Mesenteric fat pad (tissue), 1 donor: ENCODE measurements at regions not wholly inside any gene's neighbourhood (a gene's known extent, or its start where the extent isn't known, plus 50 kb on each side); places are given as distances from the start of the nearest gene placed in this dataset.
"Not testable (repeated sequence)": the region's sequence is repeated elsewhere in the genome, so short reads cannot be mapped to it uniquely, and the experiment has no call there.

Source experiments
- DNase-seq: peaks from one replicate; pipeline ENCODE4 v3.0.0-alpha.2; 2020; ENCODE audit warnings: low spot score
- donor health status: DM: yes; HTN: yes; CAD: no.

DNA sequence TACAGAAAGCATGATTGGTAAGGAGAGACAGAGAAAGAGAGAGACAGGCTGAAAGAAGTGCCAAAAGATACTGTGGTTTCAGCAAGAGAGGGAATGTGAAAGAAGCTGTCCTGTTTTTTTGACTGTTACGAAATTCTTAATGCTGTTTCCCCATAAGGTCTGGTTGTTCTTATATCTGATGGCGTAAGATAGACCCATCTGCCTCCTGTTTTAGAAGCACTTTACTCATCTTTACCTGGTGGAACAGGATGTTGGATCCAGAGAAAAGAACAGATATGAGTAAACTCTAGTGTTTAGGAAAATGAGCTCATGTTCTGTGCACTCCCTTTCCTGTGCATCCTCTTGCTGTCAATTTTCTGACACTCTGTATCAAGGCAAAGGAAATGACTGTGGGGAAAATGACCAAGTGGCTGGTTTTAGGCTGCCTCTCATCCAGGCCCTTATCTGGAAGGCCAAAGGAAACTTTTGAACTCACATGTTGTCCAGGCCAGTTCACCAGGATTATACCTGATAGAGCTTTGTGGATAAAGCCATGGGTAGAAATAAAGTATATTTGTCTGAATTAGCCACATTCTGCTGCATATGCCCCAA, 311.7 kb upstream of the HTR2C start:
- no peak for DNase-seq

- not testable (repeated sequence) for DNase-seq
These were observed 313.5 kb upstream of the HTR2C start for GRCh38 chrX:114270371-114270770.

DNA sequence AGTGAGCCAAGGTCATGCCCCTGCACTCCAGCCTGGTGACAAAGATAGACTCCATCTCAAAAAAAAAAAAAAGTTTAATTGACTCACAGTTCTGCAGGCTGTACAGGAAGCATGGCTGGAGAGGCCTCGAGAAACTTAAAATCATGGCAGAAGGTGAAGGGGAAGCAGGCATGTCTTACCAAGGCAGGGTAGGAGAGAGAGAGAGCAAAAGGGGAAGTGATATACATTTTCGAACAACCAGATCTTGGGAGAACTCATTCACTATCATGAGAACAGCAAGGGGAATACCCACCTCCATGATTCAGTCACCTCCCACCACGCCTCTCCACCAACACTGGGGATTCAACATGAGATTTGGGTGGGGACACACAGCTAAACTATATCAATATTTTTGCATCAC, 315.2 kb upstream of the HTR2C start:
- no peak for DNase-seq

DNA sequence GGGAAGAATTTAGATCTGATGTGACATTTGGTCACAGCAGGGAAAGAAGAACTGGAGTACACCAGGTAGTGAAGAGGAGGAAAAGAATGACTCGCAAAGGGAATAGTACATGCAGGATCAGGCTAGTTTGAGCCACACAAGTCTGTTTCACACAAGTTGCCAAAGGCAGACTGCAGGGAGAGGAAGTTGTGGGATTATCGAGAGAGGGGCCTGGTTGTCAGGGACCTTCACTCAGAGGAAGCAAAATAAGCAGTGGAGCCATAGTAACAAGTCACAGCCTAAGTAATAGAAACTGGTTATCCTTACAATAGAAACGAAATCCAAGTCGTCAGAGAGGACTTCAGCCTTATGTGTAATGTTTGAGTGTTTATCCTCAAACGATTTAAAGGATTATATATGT, 316.7 kb upstream of the HTR2C start:
- no peak for DNase-seq

- DNase-seq = no peak
These were observed 331.7 kb upstream of the HTR2C start for GRCh38 chrX:114252186-114252585.

GRCh38 chrX:114251575-114251974, 332.3 kb upstream of the HTR2C start:
- no peak for DNase-seq

GRCh38 chrX:114221445-114221844, 362.4 kb upstream of the HTR2C start:
- no peak for DNase-seq

- DNase-seq = no peak
These were observed 373.0 kb upstream of the HTR2C start for GRCh38 chrX:114210879-114211278.

DNA sequence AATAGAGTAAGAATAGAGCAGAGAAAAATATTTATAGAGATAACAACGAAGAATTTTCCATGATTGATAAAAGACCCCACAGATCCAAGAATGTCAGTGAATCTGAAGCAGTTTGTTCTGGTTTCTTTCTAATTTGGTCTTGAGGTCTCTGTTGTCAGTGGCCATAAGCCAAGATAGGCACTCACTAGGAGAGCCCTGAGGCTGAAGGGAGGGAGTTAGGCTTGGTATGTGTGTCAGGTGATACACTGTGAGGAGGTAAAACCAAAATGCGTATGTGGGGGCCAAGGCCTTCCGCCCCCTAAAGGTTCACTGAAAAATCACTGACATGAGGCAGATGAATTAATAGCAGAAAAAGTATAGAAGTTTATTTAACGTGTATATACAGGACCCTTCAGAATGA, 382.3 kb upstream of the HTR2C start:
- DNase-seq = no peak

- DNase-seq = no peak
These were observed 402.7 kb upstream of the HTR2C start for GRCh38 chrX:114181195-114181594.

- DNase-seq = no peak
These were observed 405.8 kb upstream of the HTR2C start for GRCh38 chrX:114178126-114178525.

GRCh38 chrX:114167276-114167675, 416.6 kb upstream of the HTR2C start:
- DNase-seq = not testable (repeated sequence)

GRCh38 chrX:114166601-114167000, 417.3 kb upstream of the HTR2C start:
- no peak for DNase-seq

DNA sequence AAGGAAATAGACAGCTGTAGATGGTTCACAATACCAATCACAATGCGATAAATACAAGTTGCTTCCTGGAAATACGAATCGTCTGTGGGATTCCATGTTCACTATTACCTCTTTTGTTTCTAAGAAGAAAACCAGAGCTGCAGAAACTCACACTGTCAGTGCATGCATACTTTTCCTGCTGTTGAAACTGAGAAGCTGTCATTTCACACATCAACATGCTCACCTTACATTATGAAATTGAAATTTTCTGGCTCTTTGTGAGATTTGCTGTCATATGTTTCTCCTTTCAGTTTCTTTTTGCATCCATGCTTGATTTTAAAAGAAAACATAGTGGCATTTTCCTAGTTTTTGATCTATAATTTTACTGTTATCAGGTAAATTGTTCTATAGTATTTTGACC, 418.3 kb upstream of the HTR2C start:
- DNase-seq = no peak

- no peak for DNase-seq
These were observed 421.7 kb upstream of the HTR2C start for GRCh38 chrX:114162068-114162735.

DNA sequence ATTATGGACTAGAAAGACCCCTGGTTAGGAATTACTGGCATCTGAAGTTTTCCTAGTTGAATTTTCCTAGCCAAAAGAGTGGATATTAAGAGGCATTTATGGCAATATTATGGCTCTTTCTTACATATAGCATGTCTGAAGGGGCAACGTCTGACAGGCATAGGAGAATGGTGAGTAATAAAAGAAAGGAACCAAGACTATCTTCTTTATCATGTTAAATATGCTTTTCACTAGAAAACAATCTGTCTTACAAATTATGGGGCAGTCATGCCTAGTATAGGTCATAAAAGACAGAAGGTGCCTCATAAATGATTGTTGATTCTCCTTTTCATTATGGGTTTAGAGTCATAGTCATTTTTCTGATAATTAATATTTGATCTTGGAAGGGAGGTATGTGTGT, 431.1 kb upstream of the HTR2C start:
- no peak for DNase-seq

DNA sequence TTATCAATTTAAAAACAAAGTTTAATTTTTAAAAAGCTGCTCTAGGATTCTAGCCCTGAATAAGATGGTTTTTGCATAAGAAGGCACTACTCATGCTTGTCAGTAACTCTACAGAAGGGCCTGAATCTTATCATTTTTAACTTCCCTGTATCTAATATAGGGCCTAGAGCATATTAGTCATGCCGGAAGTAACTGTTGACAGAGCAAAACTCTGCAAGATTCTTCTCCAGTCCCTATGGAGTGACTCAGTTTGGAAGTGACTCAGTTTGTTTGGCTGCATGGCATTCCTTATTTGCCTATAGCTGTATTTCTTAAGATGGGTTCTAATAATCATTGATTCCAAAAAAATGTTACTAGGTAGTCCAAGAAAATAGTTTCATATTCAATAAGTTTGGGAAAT, 431.8 kb upstream of the HTR2C start:
- no peak for DNase-seq

DNA sequence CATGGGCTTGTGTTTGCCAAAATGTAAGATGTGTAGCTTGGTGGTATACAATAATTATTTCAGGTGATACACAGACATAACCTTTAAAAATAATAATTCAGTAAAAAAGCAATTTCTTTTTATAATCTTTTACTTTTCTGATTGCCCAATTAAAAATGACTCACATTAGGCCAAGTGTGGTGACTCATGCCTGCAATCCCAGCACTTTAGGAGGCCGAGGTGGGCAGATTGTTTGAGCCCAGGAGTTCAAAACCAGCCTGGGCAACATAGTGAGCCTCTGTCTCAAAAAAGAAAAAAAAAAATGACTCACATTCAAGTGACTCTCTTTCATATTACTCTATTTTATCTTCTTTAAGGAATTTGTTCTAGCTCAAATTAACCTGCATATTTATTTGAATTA, 449.4 kb upstream of the HTR2C start:
- no peak for DNase-seq

DNA sequence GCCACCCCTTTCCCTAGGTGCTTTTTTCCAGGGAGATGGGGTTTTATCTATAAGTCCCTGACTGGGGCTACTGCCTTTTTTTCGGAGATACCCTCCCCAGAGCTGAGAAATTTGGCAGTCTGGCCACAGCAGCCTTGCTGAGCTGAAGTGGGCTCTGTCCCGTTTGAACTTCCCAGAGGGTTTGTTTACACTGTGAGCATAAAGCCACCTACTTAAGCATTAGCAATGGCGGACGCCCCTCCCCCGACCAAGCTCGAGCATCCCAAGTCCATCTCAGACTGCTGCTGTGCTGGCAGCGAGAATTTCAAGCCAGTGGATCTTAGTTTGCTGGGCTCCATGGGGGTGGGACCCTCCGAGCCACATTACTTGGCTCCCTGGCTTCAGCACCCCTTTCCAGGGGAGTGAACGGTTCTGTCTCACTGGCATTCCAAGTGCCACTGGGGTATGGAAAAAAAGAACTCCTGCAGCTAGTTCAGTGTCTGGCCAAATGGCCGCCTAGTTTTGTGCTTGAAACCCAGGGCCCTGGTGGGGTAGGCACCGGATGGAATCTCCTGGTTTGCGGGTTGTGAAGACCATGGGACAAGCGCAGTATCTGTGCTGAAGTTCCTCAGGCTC, 456.4 kb upstream of the HTR2C start:
- no peak for DNase-seq

GRCh38 chrX:114127005-114127404, 456.9 kb upstream of the HTR2C start:
- DNase-seq = no peak

GRCh38 chrX:114101081-114101480, 482.8 kb upstream of the HTR2C start:
- no peak for DNase-seq

GRCh38 chrX:114097866-114098265, 486.0 kb upstream of the HTR2C start:
- DNase-seq = no peak

DNA sequence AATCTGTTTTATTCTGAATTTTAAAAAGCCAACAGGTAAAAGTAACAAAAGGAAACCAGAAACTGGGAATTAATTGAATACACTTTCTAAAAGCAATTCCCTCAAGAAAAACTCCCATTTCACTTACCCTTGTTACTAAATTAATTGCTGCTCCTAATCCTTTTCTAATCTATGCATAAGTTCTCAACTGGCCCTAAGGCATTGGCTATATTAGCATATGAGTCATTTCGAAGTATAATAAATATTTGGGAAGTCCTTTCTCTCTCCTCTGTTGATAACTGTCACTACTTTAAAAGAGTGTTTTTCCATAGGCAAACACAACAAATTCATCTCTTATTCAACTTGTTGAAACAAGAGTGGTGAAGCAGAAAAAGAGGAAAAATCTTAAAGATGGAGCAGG, 486.5 kb upstream of the HTR2C start:
- no peak for DNase-seq
